ENCODE measurements at regions not wholly inside any gene's neighbourhood (a gene's known extent, or its start where the extent isn't known, plus 50 kb on each side); places are given as distances from the start of the nearest gene placed in this dataset.

- no peak for DNase-seq
These were observed 162.7 kb downstream of the BMP4 start for GRCh38 chr14:53793790-53794505.

DNA sequence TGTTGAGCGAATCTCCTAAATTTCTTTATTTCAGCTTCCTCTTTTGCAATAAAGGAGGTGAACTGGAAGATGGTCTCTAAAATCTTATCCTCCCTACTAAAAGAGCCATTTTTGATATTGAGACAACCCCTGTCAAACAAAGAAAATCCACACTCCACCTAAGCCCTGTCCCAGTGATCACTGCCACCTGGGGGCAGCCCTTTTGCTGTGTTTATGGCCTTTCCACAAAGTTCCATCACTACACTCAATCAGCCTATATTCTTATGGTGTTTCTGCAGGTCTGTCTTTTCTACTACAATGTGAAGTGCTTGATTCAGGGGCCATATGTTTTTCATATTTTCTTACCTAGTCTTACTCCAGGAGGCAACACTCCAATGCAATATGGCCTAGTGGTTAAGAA, 163.7 kb downstream of the BMP4 start:
- no peak for DNase-seq

DNA sequence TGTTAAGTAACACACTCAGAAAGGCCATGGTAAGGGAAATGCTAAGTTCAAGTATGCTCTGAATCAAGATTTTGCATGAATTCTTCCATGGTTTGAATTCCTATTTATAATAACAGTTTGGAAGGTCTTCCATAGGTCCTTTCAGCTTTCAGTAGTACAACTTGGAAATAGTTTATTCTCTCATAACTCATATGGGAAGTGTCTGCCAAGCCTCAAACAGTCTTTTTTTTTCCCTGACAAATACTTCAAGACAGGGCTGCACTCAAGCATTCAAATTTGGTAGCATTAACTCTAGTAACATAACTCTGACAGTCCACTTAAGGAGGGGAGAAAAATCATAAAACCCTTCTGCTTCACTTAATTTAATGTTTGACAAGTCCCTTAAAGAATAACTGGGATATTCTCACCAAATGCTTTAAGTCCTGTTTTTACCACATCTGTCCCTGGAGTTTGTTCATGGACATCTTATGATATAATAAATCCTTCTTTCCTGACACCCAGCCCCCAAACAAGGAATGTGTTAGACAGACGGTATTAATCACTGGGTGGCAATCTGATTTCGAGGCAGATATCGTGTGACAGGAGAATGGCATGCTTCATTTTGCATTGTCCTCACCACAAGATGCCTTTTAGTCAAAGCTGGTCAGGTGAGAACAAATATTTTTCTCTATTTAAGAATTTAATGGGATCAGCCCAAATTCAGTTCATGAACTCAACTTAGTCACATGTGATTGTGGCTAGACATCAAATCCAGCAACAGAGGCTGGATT, 165.7 kb downstream of the BMP4 start:
- DNase-seq, result peak; percentile 33

- no peak for DNase-seq
These were observed 168.1 kb downstream of the BMP4 start for GRCh38 chr14:53788566-53788965.

- DNase-seq, result no peak
These were observed 170.6 kb downstream of the BMP4 start for GRCh38 chr14:53786045-53786444.

DNA sequence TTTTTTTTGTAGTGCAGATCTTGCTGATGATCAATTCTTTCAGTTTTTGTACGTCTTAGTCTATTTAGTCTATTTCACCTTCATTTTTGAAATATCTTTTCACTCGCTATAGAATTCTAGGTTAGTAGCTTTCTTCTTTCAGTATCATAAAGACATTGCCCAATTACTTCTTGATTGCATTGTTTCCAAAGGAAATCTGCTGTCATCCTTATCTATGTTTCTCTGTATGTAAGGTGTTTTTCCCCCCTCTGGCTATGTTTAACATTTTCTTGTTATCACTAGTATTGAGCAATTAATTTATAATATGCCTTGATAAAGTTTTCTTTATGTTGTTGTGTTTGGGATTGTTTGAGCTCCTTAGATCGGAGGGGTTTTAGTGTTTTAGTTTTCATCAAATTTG, 171.9 kb downstream of the BMP4 start:
- DNase-seq, result no peak

GRCh38 chr14:53783256-53783655, 173.4 kb downstream of the BMP4 start:
- DNase-seq, result no peak

GRCh38 chr14:53780051-53780555, 176.5 kb downstream of the BMP4 start:
- DNase-seq, result no peak

DNA sequence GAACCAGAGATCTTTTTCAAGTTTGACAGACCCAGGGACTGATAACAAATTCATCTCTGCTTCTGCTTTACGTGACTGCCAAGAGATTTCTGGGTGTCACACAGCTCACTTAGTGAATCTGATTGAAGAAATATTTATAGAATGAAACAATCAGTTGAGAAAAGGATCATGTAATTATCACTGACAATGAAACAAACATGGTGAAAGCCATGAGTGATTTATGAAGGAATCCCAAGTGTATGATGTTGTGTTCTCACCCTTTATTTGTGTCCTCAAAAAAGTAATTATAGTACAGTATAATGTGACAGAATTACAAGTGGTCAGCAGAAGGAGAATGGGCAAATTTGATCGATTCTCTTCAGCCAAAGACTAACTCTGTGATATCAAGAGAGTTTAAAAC, 177.3 kb downstream of the BMP4 start:
- no peak for DNase-seq

GRCh38 chr14:53778263-53778662, 178.4 kb downstream of the BMP4 start:
- no peak for DNase-seq

- no peak for DNase-seq
These were observed 183.7 kb downstream of the BMP4 start for GRCh38 chr14:53772936-53773335.

DNA sequence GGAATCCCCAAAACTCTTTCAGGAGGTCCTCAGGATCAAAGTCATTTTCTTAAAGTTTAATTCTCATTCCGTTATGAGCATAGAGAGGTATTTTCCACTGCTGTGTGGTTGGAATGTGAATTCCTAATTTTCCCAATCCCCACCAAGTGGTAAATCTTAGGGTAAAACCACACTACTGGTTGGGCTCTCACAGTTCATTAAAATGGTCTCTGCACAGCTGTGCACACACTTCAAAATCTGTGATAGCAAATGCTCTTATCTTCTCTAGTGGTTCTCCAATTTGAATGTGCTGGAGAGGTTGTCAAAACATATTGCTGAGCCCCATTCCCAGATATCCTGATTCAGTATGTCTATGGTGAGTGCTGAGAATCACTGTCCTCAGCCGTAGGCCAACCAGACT, 189.1 kb downstream of the BMP4 start:
- DNase-seq, result no peak

GRCh38 chr14:53766601-53767000, 190.0 kb downstream of the BMP4 start:
- DNase-seq, result no peak

- DNase-seq, result no peak
These were observed 190.5 kb downstream of the BMP4 start for GRCh38 chr14:53766106-53766505.

- DNase-seq, result no peak
These were observed 191.8 kb downstream of the BMP4 start for GRCh38 chr14:53764846-53765245.

DNA sequence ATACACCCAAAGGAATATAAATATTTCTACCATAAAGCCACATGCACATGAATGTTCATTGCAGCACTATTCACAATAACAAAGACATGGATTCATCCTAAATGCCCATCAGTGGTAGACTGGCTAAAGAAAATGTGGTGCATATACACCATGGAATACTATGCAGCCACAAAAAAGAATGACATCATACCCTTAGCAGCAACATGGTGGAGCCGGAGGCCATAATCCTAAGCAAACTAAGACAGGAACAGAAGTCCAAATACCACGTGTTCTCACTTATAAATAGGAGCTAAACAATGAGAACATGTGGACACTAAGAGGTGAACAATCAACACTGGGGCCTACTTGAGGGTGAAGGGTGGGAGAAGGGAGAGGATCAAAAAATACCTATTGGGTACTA, 198.5 kb downstream of the BMP4 start:
- DNase-seq, result no peak

DNA sequence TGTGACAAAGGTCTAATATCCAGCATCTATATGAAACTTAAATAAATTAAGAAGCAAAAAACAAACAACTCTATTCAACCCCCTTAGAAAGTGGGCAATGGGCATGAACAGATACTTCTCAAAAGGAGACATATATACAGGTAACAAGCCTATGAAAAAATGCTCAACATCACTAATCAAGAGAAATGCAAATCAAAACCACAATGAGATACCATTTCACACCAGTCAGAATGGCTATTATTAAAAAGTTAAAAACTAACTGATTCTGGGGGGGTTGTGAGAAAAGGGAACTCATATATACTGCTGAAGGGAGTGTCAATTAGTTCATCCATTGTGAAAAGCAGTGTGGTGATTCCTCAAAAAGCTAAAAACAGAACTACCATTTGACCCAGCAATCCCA, 198.9 kb downstream of the BMP4 start:
- no peak for DNase-seq

- DNase-seq, result no peak
These were observed 205.0 kb downstream of the BMP4 start for GRCh38 chr14:53751650-53752049.

DNA sequence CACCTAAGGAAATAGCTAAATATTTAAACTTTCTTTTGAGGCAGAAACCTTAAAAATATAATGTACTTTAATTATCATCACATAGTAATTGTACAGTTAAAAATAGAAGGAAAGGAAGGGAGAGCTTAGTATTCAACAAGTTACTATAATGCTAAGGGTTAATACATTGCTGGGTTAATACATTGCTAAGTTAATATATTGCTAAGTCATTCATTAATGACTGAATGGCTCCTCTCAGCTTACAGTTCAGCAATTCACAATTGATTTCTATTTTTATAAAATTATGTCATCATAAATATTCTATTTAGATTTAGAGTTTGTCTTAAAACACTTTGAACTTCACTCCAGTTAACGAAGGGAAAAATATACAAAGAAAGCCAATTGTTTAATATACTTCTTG, 207.9 kb downstream of the BMP4 start:
- DNase-seq, result no peak

DNA sequence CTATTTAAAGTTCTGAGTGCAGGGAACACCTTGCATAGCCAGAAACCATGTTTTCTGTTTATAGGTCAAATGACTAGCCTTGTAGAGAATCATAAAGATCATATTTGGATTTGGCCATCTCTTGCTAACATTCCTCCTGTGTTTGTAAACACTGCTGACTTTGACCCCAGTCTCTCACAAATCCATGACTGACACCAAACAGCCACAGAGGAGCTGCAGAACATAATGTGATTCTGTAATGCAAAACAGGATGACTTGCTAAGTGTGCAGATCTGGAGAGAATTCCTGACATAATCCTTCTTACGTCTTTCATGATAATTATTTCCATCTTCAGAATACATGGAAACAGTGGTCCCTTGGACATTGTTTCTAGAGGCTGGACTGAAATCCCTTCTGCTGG, 211.8 kb downstream of the BMP4 start:
- no peak for DNase-seq

DNA sequence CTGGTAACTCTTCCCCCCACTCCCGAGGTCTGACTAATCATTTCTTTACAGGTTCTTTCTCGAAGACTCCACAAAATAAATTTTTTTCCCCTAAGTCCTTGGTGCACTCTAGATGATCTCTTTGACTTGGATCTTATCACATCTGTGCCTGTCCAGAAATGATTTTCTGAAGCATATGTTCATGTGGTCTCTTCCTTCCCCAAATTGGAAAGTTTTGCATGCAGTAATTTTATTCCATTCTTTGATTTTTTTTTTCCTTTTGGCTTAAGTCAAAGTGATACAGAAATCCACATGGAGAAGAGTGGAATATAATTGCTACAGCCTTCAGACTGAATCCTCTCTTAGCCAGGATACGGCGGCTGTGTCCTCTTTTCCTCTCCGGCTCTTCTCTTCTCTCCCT, 213.3 kb downstream of the BMP4 start:
- DNase-seq, result no peak

GRCh38 chr14:53742233-53742620, 214.4 kb downstream of the BMP4 start:
- DNase-seq, result peak; percentile 56

DNA sequence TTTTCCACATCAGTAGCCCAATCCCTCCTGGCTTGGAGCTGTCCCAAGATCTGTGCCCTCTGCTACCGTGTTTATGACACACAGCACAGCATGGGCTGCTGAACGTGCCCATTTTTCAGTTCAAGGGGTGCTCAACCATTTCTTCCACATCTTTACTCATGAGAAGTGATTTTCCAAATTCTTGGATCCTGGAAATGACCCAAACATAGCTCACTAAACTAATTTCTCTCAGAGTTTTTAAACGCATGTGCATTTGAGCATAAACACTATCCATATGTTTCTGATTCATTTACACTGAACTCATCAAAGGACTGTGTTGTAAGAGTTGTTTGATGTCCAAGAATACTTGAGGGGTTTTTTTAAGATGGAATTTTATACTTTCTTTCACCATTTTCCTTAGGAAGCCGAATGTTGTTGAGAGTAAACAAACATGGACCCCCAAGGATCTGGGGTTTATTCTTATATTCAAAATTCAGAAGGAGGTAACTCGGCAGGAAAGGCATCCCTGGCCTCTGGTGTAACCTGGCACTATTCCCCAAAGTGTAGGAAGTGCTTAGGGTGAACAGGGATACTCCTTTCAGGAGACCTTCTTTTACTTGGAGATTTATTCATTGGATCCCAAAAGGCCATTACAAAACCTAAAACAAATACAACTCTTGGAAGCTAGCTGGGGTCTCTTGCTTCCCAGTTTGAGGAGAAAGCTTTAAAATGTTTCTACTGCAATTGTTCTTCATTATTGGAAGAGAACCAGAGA, 215.0 kb downstream of the BMP4 start:
- DNase-seq, result no peak

DNA sequence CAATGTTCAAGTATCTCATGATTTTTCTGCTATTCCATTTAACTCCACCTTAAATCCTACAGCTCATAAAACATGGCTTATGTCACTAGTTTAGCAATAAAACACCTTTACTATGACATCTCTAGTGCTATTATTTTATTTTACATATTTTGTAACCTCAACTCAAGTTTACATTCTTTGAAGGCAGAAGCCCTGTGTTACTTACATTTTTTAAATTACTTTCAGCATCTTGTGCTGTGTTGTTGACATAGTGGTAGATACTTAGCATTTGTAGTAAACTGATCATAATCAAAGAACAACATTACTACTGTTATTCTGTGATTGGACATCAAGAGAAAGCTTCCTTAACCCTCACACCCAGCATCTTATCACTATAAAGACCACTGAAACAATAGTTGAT, 216.1 kb downstream of the BMP4 start:
- no peak for DNase-seq

Measured in retina (tissue), 1 donor.